ENCODE measurements at regions not wholly inside any gene's neighbourhood (a gene's known extent, or its start where the extent isn't known, plus 50 kb on each side); places are given as distances from the start of the nearest gene placed in this dataset.
A peak's percentile ranks its signal among the peaks of the same experiment; 100 is the strongest.

DNA sequence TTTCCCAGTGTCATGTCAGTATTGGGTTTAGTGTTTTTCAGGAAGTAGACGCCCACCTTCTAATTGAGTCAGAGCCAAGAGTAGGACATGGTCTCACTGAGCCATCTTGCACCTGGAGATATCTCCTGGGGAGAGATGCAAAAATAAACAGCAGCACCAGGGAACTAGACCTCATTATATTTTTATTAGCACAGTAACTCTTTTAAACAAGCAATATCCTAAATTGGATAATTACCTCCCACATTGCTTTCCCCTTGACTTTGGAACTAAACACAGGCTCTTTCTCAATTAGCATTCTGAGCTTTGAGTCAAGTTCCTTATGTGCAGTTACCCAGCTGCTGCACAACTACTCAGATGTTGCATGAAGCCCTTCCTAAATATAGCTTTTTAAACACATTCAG, 175.4 kb downstream of the IBTK start:
- no peak for DNase-seq (ENCODE audit: low spot score)

DNA sequence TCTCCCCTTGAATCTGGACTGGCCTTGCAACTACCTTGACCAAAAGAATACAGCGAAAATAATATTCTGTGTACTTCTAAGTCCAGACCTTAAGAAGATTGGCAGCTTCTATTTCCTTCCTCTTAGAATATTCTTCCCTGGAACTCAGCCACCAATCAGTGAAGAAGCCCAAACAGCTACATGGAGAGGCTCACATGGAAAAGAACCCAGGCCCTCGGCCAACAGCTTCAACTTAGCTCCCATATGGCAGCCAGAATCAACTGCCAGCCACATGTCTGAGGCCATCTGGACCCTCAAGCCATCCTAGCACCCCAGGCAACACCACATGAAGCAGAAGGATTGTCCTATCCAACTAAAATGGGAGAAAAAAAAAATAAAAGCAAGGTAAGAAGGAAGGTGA, 178.8 kb downstream of the IBTK start:
- DNase-seq (ENCODE audit: low spot score): no peak

DNA sequence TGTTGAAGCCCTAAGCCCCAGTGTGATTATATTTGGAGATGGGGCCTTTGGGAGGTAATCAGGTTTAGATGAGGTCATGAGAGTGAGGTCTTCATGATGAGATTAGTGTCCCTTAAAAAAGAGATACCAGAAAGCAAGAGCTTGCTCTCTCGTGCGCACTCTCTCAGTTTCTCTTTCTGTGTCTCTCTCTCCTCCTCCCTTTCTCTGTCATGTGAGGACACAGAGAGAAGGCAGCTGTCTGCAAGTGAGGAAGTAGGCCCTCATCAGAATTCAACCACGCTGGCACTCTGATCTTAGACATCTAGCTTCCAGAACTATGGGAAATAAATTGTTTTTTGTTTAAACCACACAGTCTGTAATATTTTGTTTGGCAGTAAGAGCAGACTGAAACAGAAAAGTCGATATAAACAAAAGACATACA, 180.5 kb downstream of the IBTK start:
- no peak for DNase-seq (ENCODE audit: low spot score)

DNA sequence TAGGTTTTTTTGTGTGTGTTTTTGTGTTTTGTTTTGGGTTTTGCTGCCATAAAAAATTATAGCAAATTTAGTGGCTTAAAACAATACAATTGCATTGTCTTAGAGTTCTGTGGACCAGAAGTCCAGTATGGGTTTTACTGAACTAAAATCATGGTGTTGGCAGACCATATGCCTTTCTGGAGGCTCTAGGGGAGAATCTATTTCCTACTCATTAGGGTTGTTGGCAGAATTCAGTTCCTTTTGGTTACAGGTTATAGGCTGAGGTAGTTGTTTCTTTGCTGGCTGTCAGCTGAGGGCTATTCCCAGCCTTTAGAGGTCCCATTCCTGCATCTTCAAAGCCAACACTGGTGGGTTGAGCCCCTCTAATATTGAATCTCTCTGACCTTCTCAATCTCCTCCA, 181.3 kb downstream of the IBTK start:
- DNase-seq (ENCODE audit: low spot score): no peak

DNA sequence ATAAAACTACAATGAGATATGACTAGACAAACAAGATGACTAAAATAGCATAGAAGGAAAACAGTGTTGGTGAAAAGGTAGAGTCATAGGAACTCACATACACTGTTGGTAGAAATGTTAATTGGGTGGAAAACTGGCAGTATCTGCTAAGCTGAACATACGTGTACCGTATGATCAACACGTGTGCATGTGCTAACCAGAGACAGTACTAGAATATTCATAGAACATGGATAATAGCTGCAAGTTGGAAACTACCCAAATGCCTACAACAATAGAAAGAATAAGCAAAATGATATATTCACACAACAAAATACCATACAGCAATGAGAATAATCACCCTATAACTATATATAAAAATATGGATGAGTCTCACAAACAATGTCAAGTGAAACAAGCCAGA, 184.0 kb downstream of the IBTK start:
- DNase-seq (ENCODE audit: low spot score): no peak

DNA sequence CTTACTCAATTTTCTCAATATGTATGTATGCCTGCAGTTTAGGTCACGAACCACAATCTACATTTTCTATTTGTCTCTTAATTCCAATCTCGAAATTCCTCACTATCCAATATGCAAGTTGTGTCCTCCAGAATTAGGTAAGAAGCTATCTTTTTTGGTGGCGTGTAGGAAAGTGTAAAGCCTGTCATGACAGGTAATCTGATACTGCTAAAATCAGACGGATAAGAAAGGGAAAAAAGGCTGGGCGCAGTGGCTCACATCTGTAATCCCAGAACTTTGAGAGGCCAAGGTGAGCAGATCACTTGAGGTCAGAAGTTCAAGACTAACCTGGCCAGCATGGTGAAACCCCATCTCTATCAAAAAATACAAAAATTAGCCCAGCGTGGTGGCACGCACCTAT, 185.3 kb downstream of the IBTK start:
- DNase-seq (ENCODE audit: low spot score): no peak

DNA sequence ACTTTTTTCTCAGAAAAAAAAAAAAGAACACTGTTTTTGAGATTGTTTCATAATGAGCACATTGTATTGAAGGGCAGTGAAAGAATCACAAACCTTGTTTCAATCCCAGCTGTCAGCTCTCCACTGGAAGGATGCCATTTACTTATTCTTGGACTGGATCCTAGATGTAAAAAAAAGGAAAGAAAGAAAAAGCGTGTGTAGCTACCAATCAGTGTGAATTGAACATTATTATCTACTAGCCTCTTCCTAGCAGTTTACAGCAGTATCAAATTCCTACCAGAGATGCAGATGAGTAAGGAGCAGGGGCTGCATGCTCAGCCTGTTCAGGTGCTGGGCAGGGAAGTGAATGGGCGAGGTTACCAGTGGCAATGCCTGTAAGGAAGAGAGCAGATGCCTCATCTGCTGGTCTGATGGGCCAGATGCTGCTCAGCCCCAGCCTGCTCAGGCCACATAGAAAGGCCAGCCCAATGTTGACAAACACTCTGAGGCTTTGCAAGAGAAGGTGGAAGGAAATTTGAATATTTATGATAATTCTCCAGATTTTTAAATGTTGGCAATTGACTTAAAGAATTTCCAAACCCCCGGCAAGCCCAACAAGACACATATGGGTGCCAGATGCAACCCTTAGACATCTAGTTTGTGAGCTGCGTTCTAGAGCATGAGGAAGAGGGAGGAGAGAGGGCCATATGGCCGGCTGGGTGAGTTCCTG, 189.5 kb downstream of the IBTK start:
- no peak for DNase-seq (ENCODE audit: low spot score)

DNA sequence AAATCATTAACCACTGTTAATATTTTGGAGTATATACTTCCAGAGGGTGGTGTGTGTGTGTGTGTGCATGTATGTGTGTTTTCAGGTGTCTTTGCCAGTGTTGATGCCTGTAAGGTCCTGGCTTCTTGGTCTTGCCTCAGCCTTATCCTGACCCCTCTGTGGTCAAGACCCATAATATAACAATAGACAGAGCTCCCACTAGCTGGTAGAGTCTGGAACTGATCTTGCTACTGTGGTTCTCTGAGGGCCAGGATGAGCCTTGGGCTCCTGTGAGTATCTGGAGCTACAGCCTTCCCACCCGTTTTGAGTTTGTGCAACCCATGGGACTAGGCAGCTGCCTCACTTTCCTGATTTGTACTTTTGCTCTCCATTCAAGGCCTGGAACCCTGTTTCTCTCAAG, 191.0 kb downstream of the IBTK start:
- DNase-seq (ENCODE audit: low spot score): no peak

DNA sequence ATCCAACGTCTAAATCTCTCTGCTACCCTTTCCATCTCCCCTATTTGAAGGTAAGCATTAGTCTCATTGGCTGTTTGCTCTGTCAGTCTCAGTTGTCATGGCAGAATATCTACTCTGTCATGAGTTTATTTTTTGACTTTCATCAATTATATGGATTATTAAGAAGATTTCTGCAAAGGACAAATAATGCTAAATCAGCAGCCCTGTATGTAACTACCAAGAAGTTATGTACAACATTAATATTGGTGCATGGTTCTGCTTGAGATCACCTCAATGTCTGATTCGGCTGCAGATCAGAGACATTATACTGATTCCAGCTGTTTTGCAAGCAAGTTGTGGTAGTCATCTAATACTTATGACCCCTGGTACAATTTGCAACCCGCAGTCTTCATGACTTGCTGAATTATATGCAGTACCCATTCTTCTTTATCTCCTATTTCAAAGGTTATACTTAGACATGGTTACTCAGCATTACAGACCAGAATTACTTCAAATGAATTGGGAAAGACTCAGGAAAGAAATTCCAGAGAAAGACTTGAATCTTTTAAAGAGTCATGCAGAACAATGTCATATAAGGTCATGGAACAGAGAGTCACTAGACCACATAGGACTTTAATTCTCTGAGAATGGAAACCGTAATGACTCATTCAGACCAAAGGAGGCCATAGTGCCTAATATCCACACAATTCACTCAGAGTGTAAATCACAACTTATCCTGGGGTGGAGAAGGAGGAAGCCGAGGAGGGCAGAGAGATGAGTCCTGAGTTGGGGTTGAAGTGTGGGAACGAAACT, 201.4 kb downstream of the IBTK start:
- peak; percentile 13 for DNase-seq (ENCODE audit: low spot score)

DNA sequence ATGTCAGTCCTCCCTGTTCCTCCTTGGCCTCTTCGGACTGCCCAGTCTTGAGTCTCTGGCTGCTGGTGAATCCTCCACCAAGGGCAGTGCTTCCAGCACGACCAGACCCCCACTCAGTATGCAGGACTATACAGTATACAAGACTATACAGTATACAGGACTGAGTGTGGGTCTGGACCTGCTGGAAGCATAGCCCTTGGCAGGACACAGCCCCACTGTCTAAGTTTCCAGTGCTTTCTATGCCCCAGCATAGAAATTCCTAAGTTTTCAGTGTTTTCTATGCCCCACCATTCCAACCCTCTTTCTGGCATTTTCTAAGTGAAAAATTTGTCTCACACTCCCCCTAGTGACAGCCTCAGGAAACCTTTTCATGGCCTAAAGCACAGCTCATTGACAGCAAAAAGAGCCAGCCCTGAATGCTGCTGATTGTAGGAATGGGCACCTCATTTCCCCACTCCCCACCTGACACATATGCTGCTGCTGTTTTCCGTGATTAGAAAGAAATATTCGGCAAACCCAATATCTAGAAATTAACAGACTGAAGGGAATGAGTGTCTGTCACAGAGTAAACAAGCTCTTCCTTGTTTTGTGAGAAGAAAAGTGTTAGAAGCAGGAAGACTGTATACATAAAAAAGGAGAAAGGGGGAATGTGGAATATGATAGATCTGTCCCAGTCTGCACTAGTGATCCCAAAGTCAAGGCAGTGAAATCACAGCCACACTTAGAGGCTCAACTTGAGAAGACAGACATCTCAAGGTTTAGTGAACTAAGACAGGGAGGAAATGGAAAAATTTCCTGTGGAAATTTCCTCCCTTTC, 206.9 kb downstream of the IBTK start:
- DNase-seq (ENCODE audit: low spot score): peak; percentile 45

DNA sequence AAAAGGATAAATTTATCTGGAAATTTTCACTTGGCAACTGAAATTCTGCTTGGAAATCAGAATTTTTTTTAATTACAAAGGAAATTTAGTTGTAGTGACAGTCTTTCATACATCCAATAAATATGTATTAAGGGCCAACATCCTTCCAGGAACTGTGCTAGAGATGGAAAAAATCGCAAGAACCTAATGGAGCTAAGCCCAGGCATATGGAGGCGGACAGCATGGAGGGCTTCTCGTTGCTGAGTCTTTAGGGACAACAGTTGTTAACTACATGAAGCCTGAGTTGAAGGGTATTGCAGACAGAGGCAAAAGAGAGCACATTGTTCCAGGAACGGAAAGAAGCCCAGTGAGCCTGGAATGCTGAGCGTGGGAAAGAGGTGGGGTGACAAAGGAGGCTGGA, 208.9 kb downstream of the IBTK start:
- DNase-seq (ENCODE audit: low spot score): no peak

DNA sequence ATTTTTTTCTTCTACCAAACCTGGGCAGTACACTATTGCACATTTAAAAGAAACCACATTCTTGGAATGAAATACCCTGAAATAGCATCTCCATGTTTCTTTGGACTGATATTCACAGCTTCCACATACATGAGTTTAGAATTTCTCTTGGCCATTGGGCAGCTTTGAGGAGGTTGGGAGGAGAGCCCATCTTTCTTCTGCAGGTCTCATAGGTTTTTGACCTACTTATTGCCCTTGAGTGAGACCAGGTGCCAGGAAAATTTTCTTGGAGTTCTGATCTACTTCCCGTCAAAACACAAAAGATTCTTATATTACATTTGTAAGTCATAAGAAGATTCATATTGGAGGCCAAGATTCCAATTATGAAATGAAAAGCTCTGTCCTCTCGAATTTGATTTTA, 212.0 kb downstream of the IBTK start:
- no peak for DNase-seq (ENCODE audit: low spot score)

DNA sequence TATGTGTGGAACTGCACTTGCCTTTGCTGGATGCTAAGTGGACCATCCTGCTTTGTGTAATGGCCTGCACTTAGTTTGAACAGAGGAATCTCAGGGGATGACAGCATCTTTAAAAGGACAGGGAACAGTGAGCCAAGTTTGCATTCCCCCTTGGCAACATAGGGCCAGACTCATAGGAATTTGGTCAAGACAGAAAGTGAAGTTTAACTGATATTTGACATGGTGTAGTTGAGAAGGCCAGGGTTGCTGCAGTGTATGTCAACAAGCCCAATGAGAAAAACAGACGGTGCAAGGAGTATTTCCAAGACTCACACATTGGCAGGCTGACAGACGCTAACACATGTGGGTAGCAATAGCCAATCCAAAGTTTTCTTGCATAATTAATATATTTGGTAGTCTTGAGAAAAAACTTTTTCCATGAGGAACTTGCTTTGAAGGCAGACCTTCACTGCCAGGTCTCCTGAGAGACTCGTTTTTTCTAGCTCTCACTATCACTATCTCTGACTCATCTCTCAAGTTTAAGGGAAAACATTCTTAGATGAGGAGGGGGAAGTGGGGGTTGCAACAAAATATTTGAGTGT, 213.8 kb downstream of the IBTK start:
- DNase-seq (ENCODE audit: low spot score): no peak

DNA sequence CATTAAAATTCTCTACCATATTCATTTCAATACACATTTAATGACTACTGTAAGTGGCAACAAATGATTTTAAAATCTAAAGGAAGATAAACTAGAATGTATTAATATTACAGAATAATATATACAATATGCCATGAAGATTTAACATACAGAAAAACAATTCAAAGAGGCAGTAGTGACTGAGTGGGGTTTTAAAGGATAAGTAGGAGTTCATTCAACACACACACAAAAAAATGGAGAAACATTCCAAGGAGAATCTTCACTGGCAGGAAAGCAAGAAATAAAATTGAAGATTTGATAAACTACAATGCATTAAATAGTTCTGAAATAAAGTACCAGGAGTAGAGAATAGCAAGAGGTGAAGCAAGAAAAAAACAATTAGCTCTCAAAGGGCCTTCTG, 215.1 kb downstream of the IBTK start:
- DNase-seq (ENCODE audit: low spot score): no peak

DNA sequence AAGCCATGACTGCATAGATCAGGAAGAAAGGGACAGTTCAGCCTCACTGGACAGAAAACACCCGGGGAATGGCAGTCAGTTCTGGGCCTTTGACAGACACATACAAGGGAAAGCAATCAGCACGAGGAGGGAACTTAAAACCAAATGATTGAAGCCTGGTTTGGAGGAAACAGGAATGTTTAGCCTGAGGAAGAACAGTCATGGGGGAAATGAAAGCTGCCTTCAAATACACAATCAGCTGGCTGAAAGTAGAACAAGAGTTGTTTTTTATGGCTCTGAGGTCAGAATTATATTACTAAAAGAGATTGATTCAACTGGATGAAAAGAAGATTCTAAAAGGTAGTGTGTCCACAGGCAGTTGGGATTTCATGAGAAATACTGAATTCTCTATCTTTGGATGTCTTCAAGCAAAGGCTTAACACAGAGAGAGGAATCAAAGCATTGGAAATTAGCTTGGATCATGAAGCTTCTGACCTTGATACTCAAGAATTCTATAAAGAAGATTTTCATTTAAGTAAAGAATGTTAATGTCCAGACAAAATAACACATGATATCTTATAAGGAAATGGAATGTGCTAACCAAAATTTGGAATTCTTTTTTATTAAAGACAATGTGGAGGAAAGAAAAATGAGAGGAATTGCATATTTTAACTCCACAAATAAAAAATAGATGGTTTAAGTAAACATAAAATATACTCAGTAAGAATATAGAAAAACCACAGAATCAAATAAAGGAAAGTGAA, 216.6 kb downstream of the IBTK start:
- DNase-seq (ENCODE audit: low spot score): no peak

DNA sequence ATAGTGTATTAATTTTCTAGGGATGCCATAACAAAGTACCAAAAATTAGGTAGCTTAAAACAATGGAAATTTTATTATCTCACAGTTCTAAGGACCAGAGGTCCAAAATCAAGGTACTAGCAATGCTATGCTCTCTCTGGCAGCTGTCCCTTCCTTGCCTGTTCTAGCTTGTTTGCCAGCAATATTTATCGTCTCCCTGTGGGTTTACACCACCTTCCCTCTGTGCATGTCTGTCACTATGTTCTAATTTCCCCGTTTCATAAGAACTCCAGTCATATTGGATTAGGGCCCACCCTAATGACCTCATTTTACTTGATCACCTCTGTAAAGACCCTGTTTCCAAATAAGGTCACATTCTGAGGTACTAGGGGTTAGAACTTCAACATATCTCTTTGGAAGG, 217.2 kb downstream of the IBTK start:
- DNase-seq (ENCODE audit: low spot score): no peak

DNA sequence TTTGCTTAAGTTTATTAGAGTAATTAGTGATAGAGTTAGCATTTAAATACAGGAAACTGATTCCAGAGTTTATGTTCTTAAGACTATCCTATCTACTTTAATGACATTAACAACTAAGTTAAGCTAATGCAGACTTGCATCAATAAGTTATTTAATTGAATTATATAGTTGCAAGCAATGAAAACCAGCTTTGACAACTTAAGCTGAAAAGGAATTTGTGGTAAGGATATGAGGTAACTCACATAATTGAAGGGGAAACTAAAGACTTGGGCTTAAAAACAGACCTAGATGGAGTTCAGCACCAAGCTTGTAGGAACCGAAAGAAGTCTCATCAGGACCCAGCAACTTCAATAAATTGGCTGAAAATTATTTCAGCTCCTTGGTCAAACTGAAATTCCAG, 222.3 kb downstream of the IBTK start:
- DNase-seq (ENCODE audit: low spot score): no peak

DNA sequence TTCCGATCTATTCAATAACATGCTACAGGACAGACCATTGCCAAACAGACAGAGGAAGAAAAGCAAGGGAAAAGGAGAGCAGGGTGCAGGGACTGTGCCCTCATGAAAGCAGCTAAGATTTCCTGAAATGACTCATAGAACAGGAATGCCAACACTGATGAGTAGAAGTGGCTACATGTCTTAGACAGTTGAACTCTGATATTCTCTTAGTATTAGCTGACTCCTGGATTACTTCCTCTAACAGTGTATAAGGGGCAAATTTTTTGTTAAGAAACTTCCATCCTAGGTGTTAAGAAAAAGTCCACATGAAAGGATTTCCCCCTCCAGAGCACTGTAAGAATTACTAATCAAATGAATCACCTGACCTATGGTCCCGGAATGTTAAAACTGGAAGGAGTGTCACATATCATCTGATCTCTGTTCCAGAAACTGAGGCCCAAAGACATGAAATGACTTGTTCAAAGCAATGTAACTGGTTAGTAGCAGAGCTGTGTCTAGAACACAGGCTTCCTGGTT, 224.9 kb downstream of the IBTK start:
- peak; percentile 74 for DNase-seq (ENCODE audit: low spot score)

DNA sequence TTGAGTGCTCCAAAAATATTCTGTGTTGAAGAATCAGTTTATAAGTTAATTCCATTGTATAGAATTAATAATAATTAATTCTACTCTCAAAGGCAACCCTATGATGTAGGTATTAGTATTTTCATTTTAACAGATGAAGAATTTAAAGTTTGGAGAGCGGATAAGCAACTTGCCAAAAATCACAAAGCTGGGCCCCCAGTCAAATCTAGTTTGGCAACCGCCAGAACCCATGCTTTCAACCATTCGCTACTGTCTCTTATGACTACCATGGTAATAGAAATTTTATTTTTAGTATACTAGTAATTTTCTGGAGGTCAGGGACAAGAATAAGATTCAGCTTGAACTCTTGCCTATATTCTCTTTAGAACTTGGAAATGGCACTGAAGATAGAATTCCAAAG, 229.8 kb downstream of the IBTK start:
- no peak for DNase-seq (ENCODE audit: low spot score)

DNA sequence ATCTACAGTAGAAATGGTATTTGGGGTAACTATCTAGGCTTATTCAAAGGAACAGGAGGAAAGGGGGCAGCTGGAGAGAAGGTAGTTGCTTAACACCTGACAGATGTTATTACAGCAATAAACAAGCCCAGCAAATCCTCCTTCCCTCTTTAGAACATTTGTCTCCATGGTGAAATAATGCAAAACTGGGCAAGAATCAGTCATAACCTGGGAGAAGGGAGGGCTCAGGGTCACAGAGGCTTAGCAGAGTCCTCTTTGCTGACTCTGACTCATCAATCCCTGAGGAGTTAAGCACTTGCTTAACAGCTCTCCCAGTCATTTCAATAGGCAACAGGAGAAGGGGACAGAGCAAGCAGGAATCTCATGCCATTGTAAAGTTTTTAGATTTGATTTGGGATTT, 230.3 kb downstream of the IBTK start:
- DNase-seq (ENCODE audit: low spot score): peak; percentile 59

DNA sequence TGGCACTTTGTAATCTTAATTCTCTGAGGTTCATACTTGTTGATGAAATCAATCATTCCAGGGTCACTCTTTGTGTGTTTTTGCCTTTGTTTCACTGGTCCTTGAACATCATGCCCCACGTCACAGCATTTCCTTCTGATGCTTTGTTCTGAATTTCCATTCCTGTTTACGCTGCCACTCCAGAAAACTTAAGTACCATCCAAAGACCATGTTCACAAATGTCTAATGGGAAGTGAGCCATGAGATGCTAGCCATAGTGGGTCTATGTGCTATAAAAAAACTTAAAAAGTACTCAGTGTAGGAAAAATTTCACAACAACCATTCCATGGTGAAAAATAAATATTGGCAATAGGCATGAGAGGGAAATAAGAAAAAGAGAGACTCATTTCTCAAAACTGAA, 232.0 kb downstream of the IBTK start:
- no peak for DNase-seq (ENCODE audit: low spot score)

DNA sequence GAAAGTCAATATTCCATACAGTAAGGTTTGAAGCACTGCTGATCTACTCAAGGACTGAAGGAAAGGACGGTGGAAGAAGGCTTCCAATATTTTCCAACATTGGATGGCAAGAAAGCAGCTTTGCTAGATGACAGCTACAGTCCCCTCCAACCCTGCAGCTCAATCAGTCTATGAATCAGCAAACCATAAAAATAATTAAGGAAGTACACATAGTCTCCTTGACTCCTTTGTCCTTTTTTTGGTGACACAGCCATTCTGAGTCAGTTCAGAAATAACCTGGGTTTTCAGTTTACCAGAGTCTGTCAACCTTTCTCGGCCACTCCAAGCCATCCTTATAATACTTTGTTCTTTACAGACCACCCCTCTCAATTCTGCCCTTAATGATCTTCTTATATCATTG, 232.5 kb downstream of the IBTK start:
- no peak for DNase-seq (ENCODE audit: low spot score)
